GM12874 (cell line): ENCODE measurements at regions not wholly inside any gene's neighbourhood (a gene's known extent, or its start where the extent isn't known, plus 50 kb on each side); places are given as distances from the start of the nearest gene placed in this dataset.

Experiments
- CTCF ChIP-seq: IDR thresholded peaks from 2 replicates; pipeline ENCODE4 v1.5.1; 2011; ENCODE audit warnings: low read depth, mild to moderate bottlenecking, control low read depth, low read length, moderate library complexity; ENCODE audit not compliant: insufficient read depth

- no peak for TF ChIP-seq CTCF
Measured at GRCh38 chr4:144449611-144450010, 196.3 kb upstream of the HHIP start.

GRCh38 chr4:144450526-144450925, 195.4 kb upstream of the HHIP start:
- no peak for TF ChIP-seq CTCF

GRCh38 chr4:144451766-144452450, 194.0 kb upstream of the HHIP start:
- no peak for TF ChIP-seq CTCF

- TF ChIP-seq CTCF, result no peak
Measured at GRCh38 chr4:144456196-144456595, 189.8 kb upstream of the HHIP start.

- TF ChIP-seq CTCF, result no peak
Measured at GRCh38 chr4:144461906-144462305, 184.1 kb upstream of the HHIP start.

- TF ChIP-seq CTCF, result no peak
Measured at GRCh38 chr4:144463236-144463635, 182.7 kb upstream of the HHIP start.

GRCh38 chr4:144463896-144464295, 182.1 kb upstream of the HHIP start:
- TF ChIP-seq CTCF, result no peak
